Mucosa of descending colon (tissue), 3 donors: ENCODE measurements at regions not wholly inside any gene's neighbourhood (a gene's known extent, or its start where the extent isn't known, plus 50 kb on each side); places are given as distances from the start of the nearest gene placed in this dataset.

Source experiments
- ATAC-seq: fragments of 200-7000 bp; cut with Tn5 transposase; one replicate; pipeline ENCODE4 v1.9.1; 2020; ENCODE audit warnings: mild to moderate bottlenecking, moderate library complexity
- DNase-seq, 3 donors: peaks; one replicate each; pipeline ENCODE4 v3.0.0-alpha.2; 2020
- H3K36me3 ChIP-seq: fragments of 200-600 bp; one replicate; pipeline ENCODE4 v1.8.0; 2021; ENCODE audit warnings: low read depth, mild to moderate bottlenecking
- H3K4me1 ChIP-seq: fragments of 200-600 bp; one replicate; pipeline ENCODE4 v1.8.0; 2021; ENCODE audit warnings: low read depth, mild to moderate bottlenecking
- H3K4me3 ChIP-seq: fragments of 200-600 bp; one replicate; pipeline ENCODE4 v1.8.0; 2021; ENCODE audit warnings: mild to moderate bottlenecking
- H3K9me3 ChIP-seq: fragments of 200-600 bp; one replicate; pipeline ENCODE4 v1.8.0; 2021; ENCODE audit warnings: mild to moderate bottlenecking
- intact Hi-C, 2 donors: fragments of 100-400 bp; cut with DNase I in 1 of 2; cut with micrococcal nuclease in 1 of 2; formaldehyde crosslinking; loops; one replicate each; pipeline versions ENCODE4 v1.11.0 to v1.11.1; 2022; cut with DNase I, micrococcal nuclease
- TF ChIP-seq, protein P1 (sequence below): fragments of 200-600 bp; IDR thresholded peaks from one replicate; pipeline ENCODE4 v1.8.0; 2022; ENCODE audit warnings: antibody characterized with exemption, mild to moderate bottlenecking
- donor health status: DM: no; HTN: no; CAD: no; lungs with moderate emphysema.
- donor health status: DM: no; HTN: no; CAD: no.
- donor health status: DM: no; HTN: yes; CAD: no.

DNA sequence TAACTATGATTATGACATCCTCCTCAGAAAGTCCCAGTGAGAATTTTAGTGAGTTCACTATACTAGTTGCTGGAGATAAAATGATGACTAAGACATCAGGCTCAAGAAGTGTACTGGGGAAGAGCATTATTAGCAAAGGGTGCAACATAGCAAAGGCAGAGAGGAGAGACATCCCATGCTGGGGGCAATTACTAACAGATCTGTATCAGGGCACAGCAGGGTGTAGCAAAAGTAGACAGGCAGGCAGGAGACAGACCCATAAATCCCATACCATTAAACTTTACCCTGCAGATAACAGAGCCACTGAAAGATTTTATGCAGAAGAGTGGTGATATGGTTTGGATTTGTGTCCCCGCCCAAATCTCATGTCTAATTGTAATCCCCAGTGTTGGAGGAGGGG is 161.7 kb downstream of the SP3 start:
- no peaks in the 10 kb centered on the region for H3K4me1 ChIP-seq
- TF ChIP-seq, protein P1, sequence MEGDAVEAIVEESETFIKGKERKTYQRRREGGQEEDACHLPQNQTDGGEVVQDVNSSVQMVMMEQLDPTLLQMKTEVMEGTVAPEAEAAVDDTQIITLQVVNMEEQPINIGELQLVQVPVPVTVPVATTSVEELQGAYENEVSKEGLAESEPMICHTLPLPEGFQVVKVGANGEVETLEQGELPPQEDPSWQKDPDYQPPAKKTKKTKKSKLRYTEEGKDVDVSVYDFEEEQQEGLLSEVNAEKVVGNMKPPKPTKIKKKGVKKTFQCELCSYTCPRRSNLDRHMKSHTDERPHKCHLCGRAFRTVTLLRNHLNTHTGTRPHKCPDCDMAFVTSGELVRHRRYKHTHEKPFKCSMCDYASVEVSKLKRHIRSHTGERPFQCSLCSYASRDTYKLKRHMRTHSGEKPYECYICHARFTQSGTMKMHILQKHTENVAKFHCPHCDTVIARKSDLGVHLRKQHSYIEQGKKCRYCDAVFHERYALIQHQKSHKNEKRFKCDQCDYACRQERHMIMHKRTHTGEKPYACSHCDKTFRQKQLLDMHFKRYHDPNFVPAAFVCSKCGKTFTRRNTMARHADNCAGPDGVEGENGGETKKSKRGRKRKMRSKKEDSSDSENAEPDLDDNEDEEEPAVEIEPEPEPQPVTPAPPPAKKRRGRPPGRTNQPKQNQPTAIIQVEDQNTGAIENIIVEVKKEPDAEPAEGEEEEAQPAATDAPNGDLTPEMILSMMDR: no peak
- H3K4me3 ChIP-seq: no peak overlapping the region
- H3K36me3 ChIP-seq: no peaks in the 10 kb centered on the region
- DNase-seq: no peak
- ATAC-seq: no peak
- H3K9me3 ChIP-seq: no peaks in the 10 kb centered on the region
- intact Hi-C loops: no loop called here

DNA sequence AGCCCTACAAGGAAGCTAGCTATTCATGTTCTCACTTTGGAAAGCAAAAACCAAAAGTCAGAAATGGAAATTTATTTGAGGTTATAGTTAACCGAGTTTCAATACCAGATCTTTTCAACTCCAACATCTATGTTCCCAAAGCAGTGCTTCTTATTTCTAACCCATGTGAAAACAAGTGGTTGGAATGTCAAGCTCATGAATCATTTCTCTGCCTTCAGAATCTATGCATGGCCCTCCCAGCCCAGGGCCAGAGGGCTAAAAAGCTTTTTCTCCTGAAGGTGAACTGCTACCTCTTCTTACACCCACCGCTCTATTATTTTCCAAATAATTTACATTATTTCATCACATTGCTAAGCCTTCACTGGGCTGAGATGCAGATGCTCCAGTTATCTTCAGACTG is 158.4 kb downstream of the SP3 start:
- H3K4me1 ChIP-seq: no peaks in the 10 kb centered on the region
- ATAC-seq: no peak
- intact Hi-C loops: no loop called here
- TF ChIP-seq, protein P1: no peak
- no peak overlapping the region for H3K4me3 ChIP-seq
- DNase-seq: no peak
- no peaks in the 10 kb centered on the region for H3K9me3 ChIP-seq
- H3K36me3 ChIP-seq: no peaks in the 10 kb centered on the region

DNA sequence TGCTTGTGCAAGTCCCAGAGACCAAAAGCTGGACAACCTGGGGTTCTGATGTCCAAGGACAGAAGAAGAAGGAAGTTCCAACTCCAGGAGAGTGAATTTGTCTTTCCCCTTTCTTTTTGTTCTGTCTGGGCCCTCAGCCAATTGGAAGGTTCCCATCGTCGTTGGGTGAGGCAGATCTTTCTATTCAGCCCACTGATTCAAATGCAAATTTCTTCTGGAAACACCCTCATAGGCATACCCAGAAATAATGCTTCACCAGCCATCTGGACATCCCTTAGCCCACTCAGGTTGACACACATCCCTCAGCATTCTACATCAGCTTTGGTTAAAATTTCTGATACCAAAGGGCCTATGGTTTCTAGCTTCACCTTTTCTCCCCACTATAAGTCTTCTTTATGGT is 156.5 kb downstream of the SP3 start:
- ATAC-seq (no peak), DNase-seq (no peak)
- TF ChIP-seq, protein P1: no peak
- no peak overlapping the region for H3K4me3 ChIP-seq
- intact Hi-C loops: no loop called here
- no peaks in the 10 kb centered on the region for H3K9me3 ChIP-seq
- H3K4me1 ChIP-seq: no peaks in the 10 kb centered on the region
- no peaks in the 10 kb centered on the region for H3K36me3 ChIP-seq

DNA sequence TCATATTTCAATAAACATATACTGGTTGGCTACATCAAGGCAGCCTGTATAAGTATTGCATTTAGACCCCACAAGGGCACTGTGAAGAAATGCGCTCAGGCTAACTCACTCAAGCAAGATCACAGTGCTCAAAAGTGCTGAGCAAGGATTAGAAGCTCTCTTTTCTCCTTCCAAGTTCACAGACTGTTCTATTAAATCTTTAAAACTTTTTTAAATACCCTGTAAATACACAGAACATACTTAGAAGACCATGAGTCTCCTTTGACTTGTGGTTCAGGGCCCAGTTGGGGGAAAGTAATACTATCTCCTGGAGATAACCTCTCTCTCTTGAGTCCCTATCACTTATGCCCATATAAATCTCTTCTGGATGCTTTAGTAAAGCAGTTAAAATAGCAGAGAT is 152.9 kb downstream of the SP3 start:
- H3K4me1 ChIP-seq: no peaks in the 10 kb centered on the region
- ATAC-seq (no peak), DNase-seq (no peak)
- no peak overlapping the region for H3K4me3 ChIP-seq
- H3K36me3 ChIP-seq: no peaks in the 10 kb centered on the region
- TF ChIP-seq, protein P1: no peak
- no peaks in the 10 kb centered on the region for H3K9me3 ChIP-seq
- intact Hi-C loops: no loop called here

DNA sequence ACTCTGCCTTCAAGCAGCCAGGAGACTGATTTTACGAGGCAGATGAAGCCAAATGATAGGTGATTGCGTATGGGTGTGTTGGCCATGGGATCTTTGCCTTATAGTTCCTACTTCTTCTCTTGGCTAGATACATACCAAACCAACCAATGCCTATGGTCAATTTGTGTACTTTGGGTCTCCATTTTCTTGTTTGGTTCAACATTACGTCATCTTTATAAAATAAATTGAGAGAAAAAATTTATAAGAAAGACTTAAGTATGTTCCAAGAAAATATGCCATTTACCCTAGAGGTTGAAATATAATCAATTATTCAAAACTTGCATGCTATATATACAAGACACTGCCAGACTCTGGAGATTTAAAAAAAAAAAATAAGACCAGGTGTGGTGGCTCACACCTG is 150.9 kb downstream of the SP3 start:
- Histone ChIP-seq H3K4me3 (no peak overlapping the region), H3K9me3 (no peaks in the 10 kb centered on the region), H3K36me3 (no peaks in the 10 kb centered on the region), H3K4me1 (no peaks in the 10 kb centered on the region)
- no peak for ATAC-seq
- no peak for DNase-seq
- intact Hi-C loops: no loop called here
- TF ChIP-seq, protein P1: no peak

DNA sequence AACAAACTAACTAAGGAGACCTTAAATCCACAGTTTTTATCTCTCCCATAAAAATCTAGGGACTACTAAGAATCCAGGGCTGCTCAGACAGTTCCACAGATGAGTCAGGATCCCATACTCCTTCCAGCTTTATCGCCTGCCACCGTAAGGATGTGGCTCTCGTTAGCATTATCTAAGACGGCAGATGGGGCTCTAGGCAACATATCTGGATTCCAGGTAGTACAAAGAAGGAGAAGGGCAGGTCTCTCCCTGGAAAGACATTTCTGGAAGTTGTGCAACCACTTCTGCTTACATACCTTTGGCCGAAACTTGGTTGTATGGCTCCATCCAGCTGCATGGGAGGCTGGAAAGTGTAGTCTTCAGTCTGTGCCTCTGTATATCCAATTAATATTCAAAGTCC is 149.4 kb downstream of the SP3 start:
- intact Hi-C loops: no loop called here
- Histone ChIP-seq H3K9me3 (no peaks in the 10 kb centered on the region), H3K36me3 (no peaks in the 10 kb centered on the region), H3K4me3 (no peak overlapping the region), H3K4me1 (no peaks in the 10 kb centered on the region)
- DNase-seq: no peak
- TF ChIP-seq, protein P1: no peak
- no peak for ATAC-seq
